ENCODE measurements at regions not wholly inside any gene's neighbourhood (a gene's known extent, or its start where the extent isn't known, plus 50 kb on each side); places are given as distances from the start of the nearest gene placed in this dataset.

- DNase-seq (ENCODE audit: low read depth, low spot score) (peak; percentile 41), FAIRE-seq (peak; percentile 75)
- intact Hi-C loops (cut with micrococcal nuclease) (loop anchor here (5.0 kb wide), 1 partner anchor 303 kb away; no protein-coding TSS in a partner anchor), dilution Hi-C loops (cut with MboI; ENCODE audit: extremely low pct_ligation_motif_present, low sequenced_read_pairs) (no loop called here)
- Histone ChIP-seq H3K4me1 (ENCODE audit: control insufficient read depth, extremely low read depth, insufficient read depth, low read length) (peaks cover 29% of the 10 kb centered on the region), H3K79me2 (ENCODE audit: control insufficient read depth, insufficient read depth, low read length) (no peaks in the 10 kb centered on the region), H3K4me2 (ENCODE audit: insufficient read depth, low read length) (no peak overlapping the region), H3K27ac (ENCODE audit: insufficient read depth, low read depth, low read length) (no peak overlapping the region), H3K9ac (replicated peaks; ENCODE audit: extremely low read depth, insufficient read depth, low read length) (no peak overlapping the region), H3K4me3 (replicated peaks in 1 of 3; ENCODE audit: insufficient read depth in 1 of 3, low read depth in 1 of 3, low read length in 3 of 3) (no peak overlapping the region), H3K36me3 (ENCODE audit: control insufficient read depth in 2 of 2, extremely low read depth in 1 of 2, insufficient read depth in 2 of 2, low read length in 2 of 2) (no peaks in the 10 kb centered on the region), H3K9me3 (replicated peaks; ENCODE audit: control insufficient read depth, insufficient read depth, low read length) (no peaks in the 10 kb centered on the region), H3K27me3 (ENCODE audit: control insufficient read depth in 2 of 2, insufficient read depth in 2 of 2, low read length in 2 of 2) (no peaks in the 10 kb centered on the region), H3K9me1 (replicated peaks; ENCODE audit: control insufficient read depth, extremely low read depth, insufficient read depth, low read length) (no peaks in the 10 kb centered on the region), H2AFZ (ENCODE audit: low read depth, low read length) (peak overlapping the region; percentile 12), H4K20me1 (replicated peaks; ENCODE audit: control insufficient read depth, extremely low read depth, insufficient read depth, low read length) (no peaks in the 10 kb centered on the region)
- CTCF ChIA-PET, result interaction anchor here (0.9 to 1.4 kb wide), 2 partner anchors 9 to 12 kb away, joined by 3 to 5 read pairs; no protein-coding TSS in a partner anchor
- POLR2A ChIA-PET, result no interaction called here
- BruUV-seq (replicated peaks), result no TSS peak
- TF ChIP-seq EZH2 (IDR thresholded peaks at IDR 0.05; ENCODE audit: borderline replicate concordance, low read depth, low read length, severe bottlenecking) (no peak), GATA2 (IDR thresholded peaks at IDR 0.05; ENCODE audit: insufficient read depth, insufficient read length, low read depth, low read length) (peak; percentile 81), FOS (IDR thresholded peaks at IDR 0.05; ENCODE audit: borderline replicate concordance, insufficient read depth, low read length) (peak; percentile 65), POLR2AphosphoS5 (IDR thresholded peaks at IDR 0.05; ENCODE audit: insufficient read depth, low read depth, low read length) (peak; percentile 43), POLR2A (IDR thresholded peaks at IDR 0.05; ENCODE audit: low read depth, low read length) (no peak)
These were observed 482.2 kb upstream of the NBEA start for GRCh38 chr13:34459856-34460255.

DNA sequence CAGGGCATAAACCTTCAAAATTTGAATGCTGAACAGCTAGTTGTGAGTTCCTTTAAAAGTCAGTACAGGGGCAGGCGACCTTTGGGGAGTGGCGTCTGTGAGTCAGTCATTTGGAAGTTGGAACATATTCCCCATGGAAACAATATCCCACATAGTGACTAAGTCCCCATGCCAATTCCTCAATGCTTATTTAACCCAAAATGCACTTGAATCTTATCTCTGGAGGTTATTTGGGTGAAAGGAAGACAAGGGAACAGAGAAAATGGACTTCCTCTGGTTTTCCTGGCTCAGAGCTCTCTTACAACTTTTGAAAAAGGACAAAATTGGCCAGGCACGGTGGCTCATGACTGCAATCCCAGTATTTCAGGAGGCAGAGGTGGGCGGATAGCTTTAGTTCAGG lies 479.2 kb upstream of the NBEA start:
- H3K9me1 ChIP-seq (replicated peaks; ENCODE audit: control insufficient read depth, extremely low read depth, insufficient read depth, low read length), result no peaks in the 10 kb centered on the region
- ChIA-PET CTCF (interaction anchor here (1.1 to 1.6 kb wide), 4 partner anchors 10 to 383 kb away, joined by 3 to 5 read pairs (median 4); no protein-coding TSS in a partner anchor), POLR2A (no interaction called here)
- H3K27ac ChIP-seq (ENCODE audit: insufficient read depth, low read depth, low read length), result no peak overlapping the region
- no peaks in the 10 kb centered on the region for H3K79me2 ChIP-seq (ENCODE audit: control insufficient read depth, insufficient read depth, low read length)
- no peaks in the 10 kb centered on the region for H3K36me3 ChIP-seq (ENCODE audit: control insufficient read depth in 2 of 2, extremely low read depth in 1 of 2, insufficient read depth in 2 of 2, low read length in 2 of 2)
- FAIRE-seq (peak; percentile 96), DNase-seq (ENCODE audit: low read depth, low spot score) (peak; percentile 76)
- BruUV-seq (replicated peaks), result no TSS peak
- dilution Hi-C loops (cut with MboI; ENCODE audit: extremely low pct_ligation_motif_present, low sequenced_read_pairs), result no loop called here
- TF ChIP-seq EZH2 (IDR thresholded peaks at IDR 0.05; ENCODE audit: borderline replicate concordance, low read depth, low read length, severe bottlenecking), result no peak
- TF ChIP-seq MYC (IDR thresholded peaks at IDR 0.05; ENCODE audit: low read depth, low read length), result no peak
- TF ChIP-seq POLR2A (IDR thresholded peaks at IDR 0.05; ENCODE audit: low read depth, low read length), result no peak
- peak; percentile 91 for TF ChIP-seq GATA2 (IDR thresholded peaks at IDR 0.05; ENCODE audit: insufficient read depth, insufficient read length, low read depth, low read length)
- no peak for TF ChIP-seq MAX (IDR thresholded peaks at IDR 0.05; ENCODE audit: insufficient read depth, insufficient read length)
- TF ChIP-seq JUN (IDR thresholded peaks at IDR 0.05; ENCODE audit: borderline replicate concordance, insufficient read depth, insufficient read length, low read depth), result peak; percentile 44
- TF ChIP-seq POLR2AphosphoS5 (IDR thresholded peaks at IDR 0.05; ENCODE audit: insufficient read depth, low read depth, low read length), result peak; percentile 48
- TF ChIP-seq, protein P1, sequence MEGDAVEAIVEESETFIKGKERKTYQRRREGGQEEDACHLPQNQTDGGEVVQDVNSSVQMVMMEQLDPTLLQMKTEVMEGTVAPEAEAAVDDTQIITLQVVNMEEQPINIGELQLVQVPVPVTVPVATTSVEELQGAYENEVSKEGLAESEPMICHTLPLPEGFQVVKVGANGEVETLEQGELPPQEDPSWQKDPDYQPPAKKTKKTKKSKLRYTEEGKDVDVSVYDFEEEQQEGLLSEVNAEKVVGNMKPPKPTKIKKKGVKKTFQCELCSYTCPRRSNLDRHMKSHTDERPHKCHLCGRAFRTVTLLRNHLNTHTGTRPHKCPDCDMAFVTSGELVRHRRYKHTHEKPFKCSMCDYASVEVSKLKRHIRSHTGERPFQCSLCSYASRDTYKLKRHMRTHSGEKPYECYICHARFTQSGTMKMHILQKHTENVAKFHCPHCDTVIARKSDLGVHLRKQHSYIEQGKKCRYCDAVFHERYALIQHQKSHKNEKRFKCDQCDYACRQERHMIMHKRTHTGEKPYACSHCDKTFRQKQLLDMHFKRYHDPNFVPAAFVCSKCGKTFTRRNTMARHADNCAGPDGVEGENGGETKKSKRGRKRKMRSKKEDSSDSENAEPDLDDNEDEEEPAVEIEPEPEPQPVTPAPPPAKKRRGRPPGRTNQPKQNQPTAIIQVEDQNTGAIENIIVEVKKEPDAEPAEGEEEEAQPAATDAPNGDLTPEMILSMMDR (IDR thresholded peaks at IDR 0.05; ENCODE audit: extremely low read depth in 1 of 2, insufficient read depth in 1 of 2, low read depth in 1 of 2, low read length in 2 of 2), result no peak
- TF ChIP-seq FOS (IDR thresholded peaks at IDR 0.05; ENCODE audit: borderline replicate concordance, insufficient read depth, low read length), result peak; percentile 92
- H3K4me1 ChIP-seq (ENCODE audit: control insufficient read depth, extremely low read depth, insufficient read depth, low read length), result peaks cover 29% of the 10 kb centered on the region
- intact Hi-C loops (cut with micrococcal nuclease), result loop anchor here (5.0 kb wide), 1 partner anchor 306 kb away; no protein-coding TSS in a partner anchor
- no peaks in the 10 kb centered on the region for H3K9me3 ChIP-seq (replicated peaks; ENCODE audit: control insufficient read depth, insufficient read depth, low read length)
- no peak overlapping the region for H3K9ac ChIP-seq (replicated peaks; ENCODE audit: extremely low read depth, insufficient read depth, low read length)
- no peaks in the 10 kb centered on the region for H3K27me3 ChIP-seq (ENCODE audit: control insufficient read depth in 2 of 2, insufficient read depth in 2 of 2, low read length in 2 of 2)
- no peak overlapping the region for H2AFZ ChIP-seq (ENCODE audit: low read depth, low read length)
- H3K4me2 ChIP-seq (ENCODE audit: insufficient read depth, low read length), result peak overlapping the region; percentile 40
- no peak overlapping the region for H3K4me3 ChIP-seq (replicated peaks in 1 of 3; ENCODE audit: insufficient read depth in 1 of 3, low read depth in 1 of 3, low read length in 3 of 3)
- H4K20me1 ChIP-seq (replicated peaks; ENCODE audit: control insufficient read depth, extremely low read depth, insufficient read depth, low read length), result no peaks in the 10 kb centered on the region
